ENCODE measurements at regions not wholly inside any gene's neighbourhood (a gene's known extent, or its start where the extent isn't known, plus 50 kb on each side); places are given as distances from the start of the nearest gene placed in this dataset.

GRCh38 chr3:104961851-104962250 is 404.9 kb upstream of the ALCAM start:
- H4K20me1 ChIP-seq (ENCODE audit: insufficient read depth), result no peaks in the 10 kb centered on the region
- no peak overlapping the region for H3K4me3 ChIP-seq (ENCODE audit: low read length)

GRCh38 chr3:104974316-104974715 is 392.4 kb upstream of the ALCAM start:
- Histone ChIP-seq H3K79me2 (replicated peaks; ENCODE audit: insufficient read depth, low read length) (no peaks in the 10 kb centered on the region), H3K4me3 (ENCODE audit: low read length) (no peak overlapping the region), H3K4me2 (ENCODE audit: low read length) (no peak overlapping the region), H3F3A (ENCODE audit: insufficient read depth, low read length, poor library complexity, severe bottlenecking) (no peaks in the 10 kb centered on the region), H3K9ac (ENCODE audit: low read length) (no peak overlapping the region), H4K20me1 (ENCODE audit: insufficient read depth) (no peaks in the 10 kb centered on the region), H3K36me3 (ENCODE audit: insufficient read depth, low read length) (no peaks in the 10 kb centered on the region), H2AFZ (ENCODE audit: low read depth, low read length) (no peak overlapping the region), H3K27ac (ENCODE audit: low read length) (no peak overlapping the region), H3K9me2 (ENCODE audit: insufficient read depth, low read length) (no peaks in the 10 kb centered on the region), H3K9me3 (ENCODE audit: low read length) (no peaks in the 10 kb centered on the region), H3K27me3 (ENCODE audit: insufficient read depth, low read depth, low read length) (no peaks in the 10 kb centered on the region)
- no peak for TF ChIP-seq EP300 (conservative IDR thresholded peaks at IDR 0.05; ENCODE audit: poor library complexity, severe bottlenecking)
- TF ChIP-seq POLR2AphosphoS5 (IDR thresholded peaks at IDR 0.05), result no peak
- TF ChIP-seq TAF1 (IDR thresholded peaks at IDR 0.05; ENCODE audit: low read depth), result no peak
- no peak for TF ChIP-seq SMC3 (conservative IDR thresholded peaks at IDR 0.05; ENCODE audit: poor library complexity)
- TF ChIP-seq RAD21 (conservative IDR thresholded peaks at IDR 0.05), result no peak
- no peak for TF ChIP-seq MXI1 (conservative IDR thresholded peaks at IDR 0.05; ENCODE audit: poor library complexity, severe bottlenecking)
- TF ChIP-seq CTCF (IDR thresholded peaks at IDR 0.05; ENCODE audit: poor library complexity, severe bottlenecking), result no peak

More at GRCh38 chr3:104961851-104962250, 404.9 kb upstream of the ALCAM start:
- no peaks in the 10 kb centered on the region for H3F3A ChIP-seq (ENCODE audit: insufficient read depth, low read length, poor library complexity, severe bottlenecking)
- H3K79me2 ChIP-seq (replicated peaks; ENCODE audit: insufficient read depth, low read length), result no peaks in the 10 kb centered on the region
- no peak overlapping the region for H3K4me2 ChIP-seq (ENCODE audit: low read length)
- no peaks in the 10 kb centered on the region for H3K27me3 ChIP-seq (ENCODE audit: insufficient read depth, low read depth, low read length)
- no peaks in the 10 kb centered on the region for H3K36me3 ChIP-seq (ENCODE audit: insufficient read depth, low read length)
- no peak overlapping the region for H3K27ac ChIP-seq (ENCODE audit: low read length)
- H2AFZ ChIP-seq (ENCODE audit: low read depth, low read length), result no peak overlapping the region
- H3K9me2 ChIP-seq (ENCODE audit: insufficient read depth, low read length), result no peaks in the 10 kb centered on the region
- no peak overlapping the region for H3K9ac ChIP-seq (ENCODE audit: low read length)
- TF ChIP-seq MXI1 (conservative IDR thresholded peaks at IDR 0.05; ENCODE audit: poor library complexity, severe bottlenecking) (no peak), EZH2 (IDR thresholded peaks at IDR 0.05; ENCODE audit: borderline replicate concordance, insufficient read depth, low read length, poor library complexity, severe bottlenecking) (no peak), RAD21 (conservative IDR thresholded peaks at IDR 0.05) (no peak), REST (IDR thresholded peaks at IDR 0.05; ENCODE audit: borderline replicate concordance) (no peak), EP300 (conservative IDR thresholded peaks at IDR 0.05; ENCODE audit: poor library complexity, severe bottlenecking) (no peak), CTCF (IDR thresholded peaks at IDR 0.05; ENCODE audit: poor library complexity, severe bottlenecking) (no peak), POLR2AphosphoS5 (IDR thresholded peaks at IDR 0.05) (no peak), TAF1 (IDR thresholded peaks at IDR 0.05; ENCODE audit: low read depth) (no peak), SMC3 (conservative IDR thresholded peaks at IDR 0.05; ENCODE audit: poor library complexity) (no peak)
- H3K9me3 ChIP-seq (ENCODE audit: low read length), result no peaks in the 10 kb centered on the region
